Type B pancreatic cell (in vitro differentiated cells): ENCODE measurements at regions not wholly inside any gene's neighbourhood (a gene's known extent, or its start where the extent isn't known, plus 50 kb on each side); places are given as distances from the start of the nearest gene placed in this dataset.

Experiments
- DNase-seq: peaks from one replicate; pipeline ENCODE4 v3.0.0; 2021; ENCODE audit warnings: mixed read lengths; ENCODE audit not compliant: unreplicated experiment; ENCODE audit errors: extremely low spot score
- H3K27ac Mint-ChIP-seq: 2 replicates; pipeline ENCODE4 v1.8.0; 2021; ENCODE audit warnings: mild to moderate bottlenecking, mixed read lengths
- H3K27me3 Mint-ChIP-seq: 2 replicates; pipeline ENCODE4 v1.8.0; 2021; ENCODE audit warnings: mixed read lengths
- H3K36me3 Mint-ChIP-seq: 2 replicates; pipeline ENCODE4 v1.8.0; 2021; ENCODE audit warnings: mixed read lengths
- H3K4me1 Mint-ChIP-seq: one replicate; pipeline ENCODE4 v1.8.0; 2021; ENCODE audit warnings: mixed read lengths; ENCODE audit not compliant: unreplicated experiment
- H3K4me3 Mint-ChIP-seq: 2 replicates; pipeline ENCODE4 v1.8.0; 2021; ENCODE audit warnings: mild to moderate bottlenecking, mixed read lengths
- H3K9me3 Mint-ChIP-seq: 2 replicates; pipeline ENCODE4 v1.8.0; 2021; ENCODE audit warnings: mixed read lengths
- TF ChIP-seq, protein P1 (sequence below): fragments of 200-600 bp; sonication (generic); conservative IDR thresholded peaks from 2 replicates; pipeline ENCODE4 v1.5.0; 2021; ENCODE audit warnings: antibody characterized with exemption, mild to moderate bottlenecking

DNA sequence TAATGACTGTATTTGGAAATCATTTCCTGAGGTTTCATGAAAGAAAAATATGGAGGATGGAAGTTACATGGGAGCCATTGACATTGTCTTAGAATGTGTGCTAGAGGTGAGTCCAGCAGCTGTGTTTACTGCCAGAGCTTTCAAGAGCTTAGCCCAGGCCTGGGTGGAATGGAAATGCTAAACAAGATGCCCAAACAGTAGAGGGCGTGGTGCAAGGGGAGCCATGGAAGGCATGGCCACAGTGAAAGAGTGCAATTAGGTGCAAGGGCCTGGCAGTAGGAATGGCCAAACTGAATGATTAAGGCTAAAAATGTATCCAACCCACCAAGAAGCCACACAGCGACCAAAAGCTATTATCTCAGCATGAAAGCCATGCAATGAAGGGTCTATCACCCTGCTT, 257.7 kb upstream of the NR2F2 start:
- no peak overlapping the region for H3K27ac Mint-ChIP-seq
- H3K27me3 Mint-ChIP-seq, result no peaks in the 10 kb centered on the region
- peaks cover 4% of the 10 kb centered on the region for H3K9me3 Mint-ChIP-seq
- H3K4me3 Mint-ChIP-seq, result no peak overlapping the region
- peaks cover 3% of the 10 kb centered on the region for H3K36me3 Mint-ChIP-seq
- no peak for DNase-seq
- peaks cover 2% of the 10 kb centered on the region for H3K4me1 Mint-ChIP-seq
- TF ChIP-seq, protein P1, sequence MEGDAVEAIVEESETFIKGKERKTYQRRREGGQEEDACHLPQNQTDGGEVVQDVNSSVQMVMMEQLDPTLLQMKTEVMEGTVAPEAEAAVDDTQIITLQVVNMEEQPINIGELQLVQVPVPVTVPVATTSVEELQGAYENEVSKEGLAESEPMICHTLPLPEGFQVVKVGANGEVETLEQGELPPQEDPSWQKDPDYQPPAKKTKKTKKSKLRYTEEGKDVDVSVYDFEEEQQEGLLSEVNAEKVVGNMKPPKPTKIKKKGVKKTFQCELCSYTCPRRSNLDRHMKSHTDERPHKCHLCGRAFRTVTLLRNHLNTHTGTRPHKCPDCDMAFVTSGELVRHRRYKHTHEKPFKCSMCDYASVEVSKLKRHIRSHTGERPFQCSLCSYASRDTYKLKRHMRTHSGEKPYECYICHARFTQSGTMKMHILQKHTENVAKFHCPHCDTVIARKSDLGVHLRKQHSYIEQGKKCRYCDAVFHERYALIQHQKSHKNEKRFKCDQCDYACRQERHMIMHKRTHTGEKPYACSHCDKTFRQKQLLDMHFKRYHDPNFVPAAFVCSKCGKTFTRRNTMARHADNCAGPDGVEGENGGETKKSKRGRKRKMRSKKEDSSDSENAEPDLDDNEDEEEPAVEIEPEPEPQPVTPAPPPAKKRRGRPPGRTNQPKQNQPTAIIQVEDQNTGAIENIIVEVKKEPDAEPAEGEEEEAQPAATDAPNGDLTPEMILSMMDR, result no peak

DNA sequence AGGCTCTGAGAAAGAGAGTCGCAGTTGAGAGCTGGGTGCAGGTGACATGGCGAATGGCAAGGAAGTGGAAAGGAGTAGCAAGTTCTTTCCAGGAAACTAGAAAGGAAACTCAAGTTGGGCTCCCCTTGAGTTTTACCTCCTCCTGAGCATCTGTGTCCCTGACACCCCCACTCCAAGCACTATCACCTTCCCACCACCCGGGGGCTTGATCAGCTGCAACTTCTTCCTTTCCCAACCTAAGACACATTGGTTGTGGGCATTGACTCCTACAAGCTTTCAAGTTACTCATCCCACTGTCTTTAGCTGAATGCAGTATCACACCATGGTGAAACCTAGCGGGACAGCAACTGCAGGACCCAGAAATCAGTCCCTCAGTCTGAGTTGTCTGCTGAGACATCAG, 256.6 kb upstream of the NR2F2 start:
- TF ChIP-seq, protein P1, result no peak
- Mint-ChIP-seq H3K9me3 (peaks cover 4% of the 10 kb centered on the region), H3K4me3 (no peak overlapping the region), H3K4me1 (no peaks in the 10 kb centered on the region), H3K27ac (no peak overlapping the region), H3K27me3 (no peaks in the 10 kb centered on the region), H3K36me3 (peaks cover 3% of the 10 kb centered on the region)
- DNase-seq, result no peak

GRCh38 chr15:96075895-96076294, 254.6 kb upstream of the NR2F2 start:
- Mint-ChIP-seq H3K9me3 (peaks cover 4% of the 10 kb centered on the region), H3K27ac (no peak overlapping the region), H3K27me3 (no peaks in the 10 kb centered on the region), H3K4me1 (no peaks in the 10 kb centered on the region), H3K4me3 (no peak overlapping the region), H3K36me3 (peaks cover 3% of the 10 kb centered on the region)
- DNase-seq, result no peak
- TF ChIP-seq, protein P1, result no peak

- Mint-ChIP-seq H3K36me3 (peaks cover 3% of the 10 kb centered on the region), H3K27ac (no peak overlapping the region), H3K4me3 (no peak overlapping the region), H3K27me3 (no peaks in the 10 kb centered on the region), H3K4me1 (no peaks in the 10 kb centered on the region), H3K9me3 (peaks cover 4% of the 10 kb centered on the region)
- TF ChIP-seq, protein P1, result no peak
- no peak for DNase-seq
These were observed 254.2 kb upstream of the NR2F2 start for GRCh38 chr15:96076350-96076749.

GRCh38 chr15:96079041-96079440, 251.5 kb upstream of the NR2F2 start:
- no peaks in the 10 kb centered on the region for H3K36me3 Mint-ChIP-seq
- TF ChIP-seq, protein P1, result no peak
- H3K9me3 Mint-ChIP-seq, result no peaks in the 10 kb centered on the region
- H3K27ac Mint-ChIP-seq, result no peak overlapping the region
- no peaks in the 10 kb centered on the region for H3K4me1 Mint-ChIP-seq
- H3K27me3 Mint-ChIP-seq, result no peaks in the 10 kb centered on the region
- DNase-seq, result no peak
- H3K4me3 Mint-ChIP-seq, result no peak overlapping the region

- H3K27ac Mint-ChIP-seq, result no peak overlapping the region
- H3K4me3 Mint-ChIP-seq, result no peak overlapping the region
- H3K36me3 Mint-ChIP-seq, result no peaks in the 10 kb centered on the region
- no peaks in the 10 kb centered on the region for H3K4me1 Mint-ChIP-seq
- H3K9me3 Mint-ChIP-seq, result no peaks in the 10 kb centered on the region
- TF ChIP-seq, protein P1, result no peak
- H3K27me3 Mint-ChIP-seq, result no peaks in the 10 kb centered on the region
- DNase-seq, result no peak
These were observed 250.6 kb upstream of the NR2F2 start for GRCh38 chr15:96079882-96080281.
